ENCODE measurements at regions not wholly inside any gene's neighbourhood (a gene's known extent, or its start where the extent isn't known, plus 50 kb on each side); places are given as distances from the start of the nearest gene placed in this dataset.
"Not testable (repeated sequence)": the region's sequence is repeated elsewhere in the genome, so short reads cannot be mapped to it uniquely, and the experiment has no call there.

DNA sequence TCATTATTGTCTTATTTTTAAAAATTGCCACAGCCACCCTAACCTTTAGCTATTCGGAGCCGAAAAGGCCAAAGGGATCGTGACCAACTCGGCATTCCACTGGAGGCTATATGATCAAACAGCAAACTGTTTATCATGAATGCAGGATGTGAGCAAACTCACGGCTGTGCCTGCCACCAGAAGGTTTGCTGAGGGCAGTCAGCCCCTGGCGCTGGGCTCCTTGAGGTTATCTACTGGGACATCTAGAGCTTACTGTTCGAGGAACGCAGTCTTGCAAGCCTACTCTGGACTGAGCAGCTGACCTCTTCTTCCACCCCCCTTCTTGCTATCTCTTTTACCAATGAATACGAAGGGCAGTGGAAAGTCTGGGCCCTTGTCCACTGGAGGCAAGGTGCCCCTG lies 231.5 kb upstream of the TARS1 start:
- no peak overlapping the region for H3K4me3 ChIP-seq (ENCODE audit: low read depth in 1 of 3, low read length in 3 of 3)
- H3K9ac ChIP-seq (ENCODE audit: low read depth in 1 of 2, low read length in 2 of 2): no peak overlapping the region
- TF ChIP-seq, protein P1, sequence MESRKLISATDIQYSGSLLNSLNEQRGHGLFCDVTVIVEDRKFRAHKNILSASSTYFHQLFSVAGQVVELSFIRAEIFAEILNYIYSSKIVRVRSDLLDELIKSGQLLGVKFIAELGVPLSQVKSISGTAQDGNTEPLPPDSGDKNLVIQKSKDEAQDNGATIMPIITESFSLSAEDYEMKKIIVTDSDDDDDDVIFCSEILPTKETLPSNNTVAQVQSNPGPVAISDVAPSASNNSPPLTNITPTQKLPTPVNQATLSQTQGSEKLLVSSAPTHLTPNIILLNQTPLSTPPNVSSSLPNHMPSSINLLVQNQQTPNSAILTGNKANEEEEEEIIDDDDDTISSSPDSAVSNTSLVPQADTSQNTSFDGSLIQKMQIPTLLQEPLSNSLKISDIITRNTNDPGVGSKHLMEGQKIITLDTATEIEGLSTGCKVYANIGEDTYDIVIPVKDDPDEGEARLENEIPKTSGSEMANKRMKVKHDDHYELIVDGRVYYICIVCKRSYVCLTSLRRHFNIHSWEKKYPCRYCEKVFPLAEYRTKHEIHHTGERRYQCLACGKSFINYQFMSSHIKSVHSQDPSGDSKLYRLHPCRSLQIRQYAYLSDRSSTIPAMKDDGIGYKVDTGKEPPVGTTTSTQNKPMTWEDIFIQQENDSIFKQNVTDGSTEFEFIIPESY (IDR thresholded peaks at IDR 0.05): no peak
- TF ChIP-seq FOXA2 (IDR thresholded peaks at IDR 0.05) (no peak), JUND (IDR thresholded peaks at IDR 0.05) (no peak), SP1 (IDR thresholded peaks at IDR 0.05) (no peak), NR2F2 (IDR thresholded peaks at IDR 0.05) (no peak), CTCF (IDR thresholded peaks at IDR 0.05; ENCODE audit: low read depth, low read length, missing input control) (no peak), RXRA (IDR thresholded peaks at IDR 0.05) (no peak), TAF1 (conservative IDR thresholded peaks at IDR 0.05) (no peak), HNF4G (IDR thresholded peaks at IDR 0.05) (no peak), GABPA (IDR thresholded peaks at IDR 0.05 in 1 of 2, conservative IDR thresholded peaks at IDR 0.05 in 1 of 2) (no peak), RAD21 (IDR thresholded peaks at IDR 0.05) (no peak), FOXA1 (IDR thresholded peaks at IDR 0.05) (no peak), HNF4A (conservative IDR thresholded peaks at IDR 0.05) (no peak), YY1 (IDR thresholded peaks at IDR 0.05) (no peak), EGR1 (IDR thresholded peaks at IDR 0.05; ENCODE audit: low read depth in 2 of 2) (no peak)
- TF ChIP-seq, protein P2, sequence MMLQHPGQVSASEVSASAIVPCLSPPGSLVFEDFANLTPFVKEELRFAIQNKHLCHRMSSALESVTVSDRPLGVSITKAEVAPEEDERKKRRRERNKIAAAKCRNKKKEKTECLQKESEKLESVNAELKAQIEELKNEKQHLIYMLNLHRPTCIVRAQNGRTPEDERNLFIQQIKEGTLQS (IDR thresholded peaks at IDR 0.05): no peak
- TF ChIP-seq, protein P3, sequence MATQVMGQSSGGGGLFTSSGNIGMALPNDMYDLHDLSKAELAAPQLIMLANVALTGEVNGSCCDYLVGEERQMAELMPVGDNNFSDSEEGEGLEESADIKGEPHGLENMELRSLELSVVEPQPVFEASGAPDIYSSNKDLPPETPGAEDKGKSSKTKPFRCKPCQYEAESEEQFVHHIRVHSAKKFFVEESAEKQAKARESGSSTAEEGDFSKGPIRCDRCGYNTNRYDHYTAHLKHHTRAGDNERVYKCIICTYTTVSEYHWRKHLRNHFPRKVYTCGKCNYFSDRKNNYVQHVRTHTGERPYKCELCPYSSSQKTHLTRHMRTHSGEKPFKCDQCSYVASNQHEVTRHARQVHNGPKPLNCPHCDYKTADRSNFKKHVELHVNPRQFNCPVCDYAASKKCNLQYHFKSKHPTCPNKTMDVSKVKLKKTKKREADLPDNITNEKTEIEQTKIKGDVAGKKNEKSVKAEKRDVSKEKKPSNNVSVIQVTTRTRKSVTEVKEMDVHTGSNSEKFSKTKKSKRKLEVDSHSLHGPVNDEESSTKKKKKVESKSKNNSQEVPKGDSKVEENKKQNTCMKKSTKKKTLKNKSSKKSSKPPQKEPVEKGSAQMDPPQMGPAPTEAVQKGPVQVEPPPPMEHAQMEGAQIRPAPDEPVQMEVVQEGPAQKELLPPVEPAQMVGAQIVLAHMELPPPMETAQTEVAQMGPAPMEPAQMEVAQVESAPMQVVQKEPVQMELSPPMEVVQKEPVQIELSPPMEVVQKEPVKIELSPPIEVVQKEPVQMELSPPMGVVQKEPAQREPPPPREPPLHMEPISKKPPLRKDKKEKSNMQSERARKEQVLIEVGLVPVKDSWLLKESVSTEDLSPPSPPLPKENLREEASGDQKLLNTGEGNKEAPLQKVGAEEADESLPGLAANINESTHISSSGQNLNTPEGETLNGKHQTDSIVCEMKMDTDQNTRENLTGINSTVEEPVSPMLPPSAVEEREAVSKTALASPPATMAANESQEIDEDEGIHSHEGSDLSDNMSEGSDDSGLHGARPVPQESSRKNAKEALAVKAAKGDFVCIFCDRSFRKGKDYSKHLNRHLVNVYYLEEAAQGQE (IDR thresholded peaks at IDR 0.05): no peak
- TF ChIP-seq, protein P4, sequence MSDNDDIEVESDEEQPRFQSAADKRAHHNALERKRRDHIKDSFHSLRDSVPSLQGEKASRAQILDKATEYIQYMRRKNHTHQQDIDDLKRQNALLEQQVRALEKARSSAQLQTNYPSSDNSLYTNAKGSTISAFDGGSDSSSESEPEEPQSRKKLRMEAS (IDR thresholded peaks at IDR 0.05): no peak
- H3K9me3 ChIP-seq (ENCODE audit: control insufficient read depth in 4 of 4, low read length in 3 of 4): no peaks in the 10 kb centered on the region
- H3K4me1 ChIP-seq (ENCODE audit: control insufficient read depth in 4 of 4, insufficient read depth in 4 of 4, low read length in 3 of 4): peaks cover 9 to 29% (median 25%) of the 10 kb centered on the region in 4 donors
- 90% methylated on average over 9 of the region's 9 CpGs for WGBS
- no peaks in the 10 kb centered on the region for H3K27me3 ChIP-seq (ENCODE audit: control insufficient read depth in 4 of 4, insufficient read depth in 4 of 4, low read length in 3 of 4)
- no peak overlapping the region for H3K27ac ChIP-seq (ENCODE audit: low read depth in 1 of 2, low read length in 2 of 2)
- no peaks in the 10 kb centered on the region for H3K36me3 ChIP-seq (ENCODE audit: control insufficient read depth in 4 of 4, insufficient read depth in 3 of 4, low read depth in 1 of 4, low read length in 3 of 4)
- no peak for DNase-seq (ENCODE audit: low spot score)

DNA sequence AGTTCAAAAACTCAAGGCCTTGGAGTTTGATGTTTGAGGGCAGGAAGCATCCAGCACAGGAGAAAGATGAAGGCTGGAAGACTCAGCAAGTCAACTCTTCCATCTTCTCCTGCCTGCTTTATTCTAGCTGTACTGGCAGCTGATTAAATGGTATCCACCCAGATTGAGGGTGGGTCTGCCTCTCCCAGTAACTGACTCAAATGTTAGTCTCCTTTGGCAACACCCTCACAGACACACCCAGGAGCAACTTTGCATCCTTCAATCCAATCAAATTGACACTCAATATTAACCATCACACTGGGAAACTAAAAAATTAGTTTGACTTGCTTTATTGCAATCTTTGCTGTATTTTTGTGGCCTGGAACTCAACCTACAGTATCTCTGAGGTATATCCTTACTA lies 230.5 kb upstream of the TARS1 start:
- not testable (repeated sequence) for H3K27ac ChIP-seq (ENCODE audit: low read depth in 1 of 2, low read length in 2 of 2); H3K9me3 ChIP-seq (ENCODE audit: control insufficient read depth in 4 of 4, low read length in 3 of 4); H3K4me3 ChIP-seq (ENCODE audit: low read depth in 1 of 3, low read length in 3 of 3); H3K9ac ChIP-seq (ENCODE audit: low read depth in 1 of 2, low read length in 2 of 2); DNase-seq (ENCODE audit: low spot score); H3K27me3 ChIP-seq (ENCODE audit: control insufficient read depth in 4 of 4, insufficient read depth in 4 of 4, low read length in 3 of 4); H3K36me3 ChIP-seq (ENCODE audit: control insufficient read depth in 4 of 4, insufficient read depth in 3 of 4, low read depth in 1 of 4, low read length in 3 of 4)
- peaks cover 8 to 22% (median 16%) of the 10 kb centered on the region in 4 donors for H3K4me1 ChIP-seq (ENCODE audit: control insufficient read depth in 4 of 4, insufficient read depth in 4 of 4, low read length in 3 of 4)
